ENCODE measurements at regions not wholly inside any gene's neighbourhood (a gene's known extent, or its start where the extent isn't known, plus 50 kb on each side); places are given as distances from the start of the nearest gene placed in this dataset.
A peak's percentile ranks its signal among the peaks of the same experiment; 100 is the strongest.
"Not testable (repeated sequence)": the region's sequence is repeated elsewhere in the genome, so short reads cannot be mapped to it uniquely, and the experiment has no call there.

DNA sequence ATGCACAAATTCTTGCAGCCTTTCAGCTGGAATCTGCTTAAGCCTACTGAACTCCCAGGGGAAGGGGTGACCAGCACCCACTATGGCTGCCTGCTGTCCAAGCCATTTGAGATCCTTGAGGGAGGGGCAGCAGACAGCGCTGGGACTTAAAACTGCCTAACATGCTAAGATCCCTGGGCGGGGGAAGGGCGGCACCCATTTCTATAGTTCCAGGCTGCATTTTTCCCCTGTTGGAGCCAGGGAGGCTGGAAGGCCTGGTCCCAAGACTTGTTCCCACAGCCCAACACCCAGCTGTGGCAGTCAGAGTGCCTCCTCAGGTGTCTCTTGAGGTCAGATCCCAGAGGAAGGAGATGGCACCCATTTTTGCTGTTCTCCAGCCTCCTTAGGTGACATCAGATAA, 1061.3 kb upstream of the COX7C start:
- Histone ChIP-seq H3K4me3 (no peak overlapping the region), H3K4me1 (ENCODE audit: low read depth) (no peaks in the 10 kb centered on the region), H3K27ac (no peak overlapping the region), H3K36me3 (no peaks in the 10 kb centered on the region), H3K9me3 (ENCODE audit: low read depth) (no peaks in the 10 kb centered on the region), H3K27me3 (no peaks in the 10 kb centered on the region)
- TF ChIP-seq, protein P1, sequence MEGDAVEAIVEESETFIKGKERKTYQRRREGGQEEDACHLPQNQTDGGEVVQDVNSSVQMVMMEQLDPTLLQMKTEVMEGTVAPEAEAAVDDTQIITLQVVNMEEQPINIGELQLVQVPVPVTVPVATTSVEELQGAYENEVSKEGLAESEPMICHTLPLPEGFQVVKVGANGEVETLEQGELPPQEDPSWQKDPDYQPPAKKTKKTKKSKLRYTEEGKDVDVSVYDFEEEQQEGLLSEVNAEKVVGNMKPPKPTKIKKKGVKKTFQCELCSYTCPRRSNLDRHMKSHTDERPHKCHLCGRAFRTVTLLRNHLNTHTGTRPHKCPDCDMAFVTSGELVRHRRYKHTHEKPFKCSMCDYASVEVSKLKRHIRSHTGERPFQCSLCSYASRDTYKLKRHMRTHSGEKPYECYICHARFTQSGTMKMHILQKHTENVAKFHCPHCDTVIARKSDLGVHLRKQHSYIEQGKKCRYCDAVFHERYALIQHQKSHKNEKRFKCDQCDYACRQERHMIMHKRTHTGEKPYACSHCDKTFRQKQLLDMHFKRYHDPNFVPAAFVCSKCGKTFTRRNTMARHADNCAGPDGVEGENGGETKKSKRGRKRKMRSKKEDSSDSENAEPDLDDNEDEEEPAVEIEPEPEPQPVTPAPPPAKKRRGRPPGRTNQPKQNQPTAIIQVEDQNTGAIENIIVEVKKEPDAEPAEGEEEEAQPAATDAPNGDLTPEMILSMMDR (IDR thresholded peaks at IDR 0.05; ENCODE audit: low read depth, low read length): no peak
- DNase-seq (ENCODE audit: low read depth in 1 of 2, low spot score in 1 of 2): no peak

DNA sequence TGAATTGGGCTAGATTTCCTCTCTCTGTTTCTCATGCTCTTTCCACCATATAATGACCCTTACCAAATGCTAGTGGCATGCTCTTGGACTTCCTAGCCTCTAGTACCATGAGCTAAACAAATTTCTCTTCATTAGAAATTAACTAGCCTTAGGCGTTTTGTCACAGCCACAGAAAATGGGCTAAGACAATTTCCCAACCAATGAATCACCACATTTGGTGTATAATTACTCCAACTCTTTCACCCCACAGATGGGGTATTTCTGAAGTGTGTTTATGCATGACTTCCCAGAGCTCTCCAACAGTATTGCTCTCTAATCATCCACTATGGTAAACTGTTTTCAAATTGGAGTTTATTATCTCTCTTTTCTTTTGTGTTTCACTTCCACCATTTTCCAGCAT, 1041.1 kb upstream of the COX7C start:
- Histone ChIP-seq H3K9me3 (ENCODE audit: low read depth) (no peaks in the 10 kb centered on the region), H3K36me3 (no peaks in the 10 kb centered on the region), H3K4me3 (no peak overlapping the region), H3K4me1 (ENCODE audit: low read depth) (no peaks in the 10 kb centered on the region), H3K27me3 (no peaks in the 10 kb centered on the region), H3K27ac (no peak overlapping the region)
- TF ChIP-seq, protein P1 (IDR thresholded peaks at IDR 0.05; ENCODE audit: low read depth, low read length): no peak
- no peak for DNase-seq (ENCODE audit: low read depth in 1 of 2, low spot score in 1 of 2)

DNA sequence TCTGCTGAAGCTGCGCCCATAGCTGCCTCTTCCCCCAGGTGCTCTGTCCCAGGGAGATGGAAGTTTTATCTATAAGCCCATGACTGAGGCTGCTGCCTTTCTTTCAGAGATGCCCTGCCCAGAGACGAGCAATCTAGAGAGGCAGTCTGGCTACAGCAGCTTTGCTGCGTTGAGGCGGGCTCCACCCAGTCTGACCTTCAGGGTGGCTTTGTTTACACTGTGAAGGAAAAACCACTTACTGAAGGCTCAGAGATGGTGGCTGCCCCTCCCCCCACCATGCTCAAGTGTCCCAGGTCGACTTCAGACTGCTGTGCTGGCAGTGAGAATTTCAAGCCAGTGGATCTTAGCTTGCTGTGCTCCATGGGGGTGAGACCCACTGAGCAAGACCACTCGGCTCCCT, 1029.9 kb upstream of the COX7C start:
- peak in 1 of 2 donors; percentile 61 for DNase-seq (ENCODE audit: low read depth in 1 of 2, low spot score in 1 of 2)
- H3K27ac ChIP-seq; H3K27me3 ChIP-seq; H3K36me3 ChIP-seq; H3K4me3 ChIP-seq; H3K9me3 ChIP-seq (ENCODE audit: low read depth): not testable (repeated sequence)
- H3K4me1 ChIP-seq (ENCODE audit: low read depth): peaks cover 12% of the 10 kb centered on the region

DNA sequence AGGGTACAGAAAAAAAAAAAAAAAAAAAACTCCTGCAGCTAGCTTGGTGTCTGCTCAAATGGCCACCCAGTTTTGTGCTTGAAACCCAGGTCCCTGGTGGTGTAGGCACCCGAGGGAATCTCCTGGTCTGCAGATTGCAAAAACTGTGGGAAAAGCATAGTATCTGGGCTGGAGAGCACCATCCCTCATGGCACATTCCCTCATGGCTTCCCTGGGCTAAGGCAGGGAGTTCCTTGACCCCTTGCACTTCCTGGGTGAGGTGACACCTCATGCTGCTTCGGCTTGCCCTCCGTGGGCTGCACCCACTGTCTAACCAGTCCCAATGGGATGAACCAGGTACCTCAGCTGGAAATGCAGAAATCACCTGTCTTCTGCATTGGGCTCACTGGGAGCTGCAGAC, 1029.5 kb upstream of the COX7C start:
- H3K4me3 ChIP-seq; H3K9me3 ChIP-seq (ENCODE audit: low read depth); H3K27me3 ChIP-seq; DNase-seq (ENCODE audit: low read depth in 1 of 2, low spot score in 1 of 2); H3K36me3 ChIP-seq; H3K27ac ChIP-seq: not testable (repeated sequence)
- H3K4me1 ChIP-seq (ENCODE audit: low read depth): peaks cover 12% of the 10 kb centered on the region

DNA sequence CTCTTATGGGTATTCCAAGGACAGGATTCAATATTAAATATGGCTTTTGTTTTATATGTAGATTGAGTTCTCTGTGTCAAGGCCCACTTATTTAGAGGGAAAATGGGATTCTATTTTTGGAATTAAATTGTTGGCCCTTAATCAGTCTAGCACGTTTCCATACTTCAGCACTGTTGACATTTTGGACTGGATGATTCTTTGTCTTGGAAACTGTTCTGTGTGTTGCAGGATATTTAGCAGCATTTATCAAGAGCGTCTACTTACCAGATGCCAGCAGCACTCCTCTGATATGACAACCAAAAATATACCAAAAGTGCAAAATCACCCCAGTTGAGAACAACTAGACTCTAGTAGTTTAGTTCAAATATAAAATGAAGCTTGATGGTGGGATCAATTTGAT, 1027.0 kb upstream of the COX7C start:
- peak overlapping the region; percentile 69 for H3K27ac ChIP-seq
- peak in 1 of 2 donors; percentile 25 for DNase-seq (ENCODE audit: low read depth in 1 of 2, low spot score in 1 of 2)
- no peaks in the 10 kb centered on the region for H3K27me3 ChIP-seq
- peaks cover 12% of the 10 kb centered on the region for H3K4me1 ChIP-seq (ENCODE audit: low read depth)
- TF ChIP-seq, protein P1 (IDR thresholded peaks at IDR 0.05; ENCODE audit: low read depth, low read length): no peak
- no peaks in the 10 kb centered on the region for H3K9me3 ChIP-seq (ENCODE audit: low read depth)
- H3K4me3 ChIP-seq: no peak overlapping the region
- H3K36me3 ChIP-seq: no peaks in the 10 kb centered on the region

DNA sequence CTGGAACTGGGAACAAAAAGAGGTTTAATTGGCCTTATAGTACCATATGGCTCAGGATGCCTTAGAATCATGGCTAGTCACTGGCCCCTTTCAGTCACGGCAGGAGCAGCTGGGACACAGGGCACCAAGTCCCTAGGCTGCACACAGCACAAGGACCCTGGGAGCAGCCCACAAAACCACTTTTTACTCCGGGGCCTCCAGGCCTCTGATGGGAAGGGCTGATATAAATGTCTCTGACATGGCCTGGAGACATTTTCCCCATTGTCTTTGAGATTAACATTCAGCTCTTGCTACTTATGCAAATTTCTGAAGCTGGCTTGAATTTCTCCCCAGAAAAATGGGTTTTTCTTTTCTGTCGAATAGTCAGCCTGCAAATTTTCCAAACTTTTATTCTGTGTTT, 1026.4 kb upstream of the COX7C start:
- H3K4me3 ChIP-seq: no peak overlapping the region
- H3K9me3 ChIP-seq (ENCODE audit: low read depth): no peaks in the 10 kb centered on the region
- no peaks in the 10 kb centered on the region for H3K36me3 ChIP-seq
- no peak for DNase-seq (ENCODE audit: low read depth in 1 of 2, low spot score in 1 of 2)
- TF ChIP-seq, protein P1 (IDR thresholded peaks at IDR 0.05; ENCODE audit: low read depth, low read length): no peak
- peak overlapping the region; percentile 69 for H3K27ac ChIP-seq
- peaks cover 12% of the 10 kb centered on the region for H3K4me1 ChIP-seq (ENCODE audit: low read depth)
- no peaks in the 10 kb centered on the region for H3K27me3 ChIP-seq

DNA sequence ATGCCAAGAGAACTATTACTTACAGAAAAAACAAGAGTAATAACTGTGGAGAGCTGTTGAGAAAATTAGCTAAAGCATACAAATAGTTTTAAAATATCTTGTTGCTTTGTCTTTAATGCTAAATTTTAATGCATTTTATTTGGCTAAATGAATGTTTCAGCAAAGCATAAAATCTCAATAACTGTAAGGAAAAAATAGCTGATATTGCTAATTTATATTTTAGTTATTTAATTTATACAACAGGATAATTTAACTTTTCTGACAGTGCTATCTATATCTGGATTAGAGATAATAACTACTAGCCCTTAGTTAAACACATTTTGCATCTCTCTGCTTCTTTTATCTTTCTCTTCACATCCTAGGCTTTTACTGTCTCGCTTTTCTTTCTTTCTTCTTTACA, 1014.9 kb upstream of the COX7C start:
- TF ChIP-seq, protein P1 (IDR thresholded peaks at IDR 0.05; ENCODE audit: low read depth, low read length): no peak
- Histone ChIP-seq H3K36me3 (no peaks in the 10 kb centered on the region), H3K9me3 (ENCODE audit: low read depth) (no peaks in the 10 kb centered on the region), H3K4me3 (no peak overlapping the region), H3K27me3 (no peaks in the 10 kb centered on the region), H3K4me1 (ENCODE audit: low read depth) (no peaks in the 10 kb centered on the region), H3K27ac (no peak overlapping the region)
- DNase-seq (ENCODE audit: low read depth in 1 of 2, low spot score in 1 of 2): no peak

All from cardiac muscle cell (in vitro differentiated cells and primary cell).